ENCODE measurements at regions not wholly inside any gene's neighbourhood (a gene's known extent, or its start where the extent isn't known, plus 50 kb on each side); places are given as distances from the start of the nearest gene placed in this dataset.

- TF ChIP-seq CTCF (IDR thresholded peaks at IDR 0.05 in 8 of 11, conservative IDR thresholded peaks at IDR 0.05 in 3 of 11) (no peak), POLR2AphosphoS5 (IDR thresholded peaks at IDR 0.05) (no peak), POLR2A (IDR thresholded peaks at IDR 0.05) (no peak)
Observed at GRCh38 chr3:21142949-21143348, 608.1 kb downstream of the ZNF385D start.

All from spleen (tissue), 7 donors.